ENCODE measurements at regions not wholly inside any gene's neighbourhood (a gene's known extent, or its start where the extent isn't known, plus 50 kb on each side); places are given as distances from the start of the nearest gene placed in this dataset.

DNA sequence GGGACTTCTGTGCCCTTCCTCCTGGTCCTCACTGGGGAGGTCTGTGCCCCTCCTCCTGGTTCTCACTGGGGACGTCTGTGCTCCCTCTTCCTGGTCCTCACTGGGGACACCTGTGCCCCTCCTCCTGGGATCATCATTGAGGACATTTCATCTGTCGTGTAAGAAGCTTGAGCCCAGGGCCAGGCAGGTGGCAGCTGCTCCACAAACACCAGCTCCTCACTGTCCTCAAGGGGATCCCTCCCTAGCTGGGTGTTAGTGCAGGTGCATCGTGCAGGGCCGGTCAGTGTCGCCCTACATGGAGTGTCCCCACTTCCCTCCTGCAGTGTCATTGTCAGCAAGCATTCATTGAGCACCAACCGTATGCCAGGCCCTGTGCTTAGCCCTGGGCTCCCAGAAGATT lies 312.7 kb downstream of the PTPRU start:
- Mint-ChIP-seq H3K36me3 (ENCODE audit: low read depth) (no peaks in the 10 kb centered on the region), H3K27me3 (ENCODE audit: low read depth) (peaks cover 10% of the 10 kb centered on the region), H3K4me1 (ENCODE audit: low read depth) (no peaks in the 10 kb centered on the region), H3K9me3 (ENCODE audit: low read depth) (no peaks in the 10 kb centered on the region), H3K4me3 (ENCODE audit: unreplicated experiment) (no peak overlapping the region), H3K27ac (ENCODE audit: unreplicated experiment) (no peak overlapping the region)
- DNase-seq (ENCODE audit: low spot score), result no peak
- TF ChIP-seq, protein P1, sequence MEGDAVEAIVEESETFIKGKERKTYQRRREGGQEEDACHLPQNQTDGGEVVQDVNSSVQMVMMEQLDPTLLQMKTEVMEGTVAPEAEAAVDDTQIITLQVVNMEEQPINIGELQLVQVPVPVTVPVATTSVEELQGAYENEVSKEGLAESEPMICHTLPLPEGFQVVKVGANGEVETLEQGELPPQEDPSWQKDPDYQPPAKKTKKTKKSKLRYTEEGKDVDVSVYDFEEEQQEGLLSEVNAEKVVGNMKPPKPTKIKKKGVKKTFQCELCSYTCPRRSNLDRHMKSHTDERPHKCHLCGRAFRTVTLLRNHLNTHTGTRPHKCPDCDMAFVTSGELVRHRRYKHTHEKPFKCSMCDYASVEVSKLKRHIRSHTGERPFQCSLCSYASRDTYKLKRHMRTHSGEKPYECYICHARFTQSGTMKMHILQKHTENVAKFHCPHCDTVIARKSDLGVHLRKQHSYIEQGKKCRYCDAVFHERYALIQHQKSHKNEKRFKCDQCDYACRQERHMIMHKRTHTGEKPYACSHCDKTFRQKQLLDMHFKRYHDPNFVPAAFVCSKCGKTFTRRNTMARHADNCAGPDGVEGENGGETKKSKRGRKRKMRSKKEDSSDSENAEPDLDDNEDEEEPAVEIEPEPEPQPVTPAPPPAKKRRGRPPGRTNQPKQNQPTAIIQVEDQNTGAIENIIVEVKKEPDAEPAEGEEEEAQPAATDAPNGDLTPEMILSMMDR (IDR thresholded peaks at IDR 0.05), result no peak

GRCh38 chr1:29548091-29548490 lies 311.8 kb downstream of the PTPRU start:
- TF ChIP-seq, protein P1 (IDR thresholded peaks at IDR 0.05), result no peak
- H3K27me3 Mint-ChIP-seq (ENCODE audit: low read depth), result peaks cover 11% of the 10 kb centered on the region
- no peaks in the 10 kb centered on the region for H3K4me1 Mint-ChIP-seq (ENCODE audit: low read depth)
- H3K36me3 Mint-ChIP-seq (ENCODE audit: low read depth), result no peaks in the 10 kb centered on the region
- no peaks in the 10 kb centered on the region for H3K9me3 Mint-ChIP-seq (ENCODE audit: low read depth)
- H3K27ac Mint-ChIP-seq (ENCODE audit: unreplicated experiment), result no peak overlapping the region
- DNase-seq (ENCODE audit: low spot score), result no peak
- no peak overlapping the region for H3K4me3 Mint-ChIP-seq (ENCODE audit: unreplicated experiment)

DNA sequence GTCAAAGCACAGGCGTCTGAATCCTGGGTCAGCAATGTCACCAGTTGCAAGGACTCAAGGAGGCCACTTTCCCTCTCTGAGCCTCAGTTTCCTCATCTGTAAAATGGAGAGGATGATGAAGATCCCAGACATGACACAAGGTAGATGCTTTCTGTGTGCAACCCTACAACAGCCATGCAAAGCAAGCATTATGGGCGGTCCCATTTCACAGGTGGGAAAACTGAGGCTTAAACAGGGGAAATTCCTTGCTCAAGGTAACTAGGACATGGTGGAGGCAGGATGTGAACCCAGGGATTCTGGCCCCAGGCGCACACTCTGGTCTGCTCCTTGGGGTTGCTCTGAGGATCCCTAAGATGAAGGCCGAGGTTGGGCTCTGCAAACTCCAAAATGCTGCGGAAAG lies 311.0 kb downstream of the PTPRU start:
- no peak for DNase-seq (ENCODE audit: low spot score)
- H3K9me3 Mint-ChIP-seq (ENCODE audit: low read depth), result no peaks in the 10 kb centered on the region
- H3K4me3 Mint-ChIP-seq (ENCODE audit: unreplicated experiment), result no peak overlapping the region
- no peak overlapping the region for H3K27ac Mint-ChIP-seq (ENCODE audit: unreplicated experiment)
- no peaks in the 10 kb centered on the region for H3K36me3 Mint-ChIP-seq (ENCODE audit: low read depth)
- no peaks in the 10 kb centered on the region for H3K4me1 Mint-ChIP-seq (ENCODE audit: low read depth)
- peaks cover 12% of the 10 kb centered on the region for H3K27me3 Mint-ChIP-seq (ENCODE audit: low read depth)
- TF ChIP-seq, protein P1 (IDR thresholded peaks at IDR 0.05), result no peak

- Mint-ChIP-seq H3K4me1 (ENCODE audit: low read depth) (no peaks in the 10 kb centered on the region), H3K9me3 (ENCODE audit: low read depth) (no peaks in the 10 kb centered on the region), H3K4me3 (ENCODE audit: unreplicated experiment) (no peak overlapping the region), H3K36me3 (ENCODE audit: low read depth) (no peaks in the 10 kb centered on the region), H3K27ac (ENCODE audit: unreplicated experiment) (no peak overlapping the region), H3K27me3 (ENCODE audit: low read depth) (peaks cover 12% of the 10 kb centered on the region)
- DNase-seq (ENCODE audit: low spot score), result no peak
- TF ChIP-seq, protein P1 (IDR thresholded peaks at IDR 0.05), result no peak
These were observed 310.2 kb downstream of the PTPRU start for GRCh38 chr1:29546496-29546895.

DNA sequence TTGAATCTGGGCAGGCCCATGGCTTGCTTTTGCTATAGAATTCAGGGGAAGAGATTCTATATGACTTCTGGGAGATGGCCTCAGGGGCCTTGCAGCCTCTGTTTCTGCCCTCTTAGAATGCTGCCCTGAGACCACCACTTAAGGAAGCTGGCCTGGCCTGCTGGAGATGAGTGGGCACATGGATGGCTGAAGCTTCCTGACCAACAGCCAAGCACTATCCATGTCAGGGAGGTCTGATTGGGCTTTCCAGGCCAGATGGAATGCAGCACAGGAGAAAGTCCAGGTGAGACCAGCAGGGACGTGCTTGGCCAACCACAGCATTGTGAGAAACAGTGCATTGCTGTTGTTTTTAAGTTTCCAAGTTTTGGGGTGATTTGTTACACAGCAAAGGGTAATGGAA lies 308.1 kb downstream of the PTPRU start:
- no peak overlapping the region for H3K4me3 Mint-ChIP-seq (ENCODE audit: unreplicated experiment)
- no peaks in the 10 kb centered on the region for H3K9me3 Mint-ChIP-seq (ENCODE audit: low read depth)
- no peaks in the 10 kb centered on the region for H3K36me3 Mint-ChIP-seq (ENCODE audit: low read depth)
- H3K27me3 Mint-ChIP-seq (ENCODE audit: low read depth), result peaks cover 8% of the 10 kb centered on the region
- no peak overlapping the region for H3K27ac Mint-ChIP-seq (ENCODE audit: unreplicated experiment)
- peak; percentile 24 for DNase-seq (ENCODE audit: low spot score)
- TF ChIP-seq, protein P1 (IDR thresholded peaks at IDR 0.05), result no peak
- no peaks in the 10 kb centered on the region for H3K4me1 Mint-ChIP-seq (ENCODE audit: low read depth)
